Cardiac muscle cell (in vitro differentiated cells and primary cell): ENCODE measurements at regions not wholly inside any gene's neighbourhood (a gene's known extent, or its start where the extent isn't known, plus 50 kb on each side); places are given as distances from the start of the nearest gene placed in this dataset.
A peak's percentile ranks its signal among the peaks of the same experiment; 100 is the strongest.

ENCODE experiments used
- DNase-seq, 2 donors: peaks; one replicate each; pipeline versions ENCODE4 v3.0.0 to v3.0.0-alpha.2; 2010 to 2017; ENCODE audit warnings: low read depth in 1 of 2, low spot score in 1 of 2
- H3K27ac ChIP-seq: fragments of 200-600 bp; sonication (generic); 2 replicates; pipeline ENCODE4 v1.5.1; 2016
- H3K27me3 ChIP-seq: fragments of 200-600 bp; sonication (generic); 2 replicates; pipeline ENCODE4 v1.6.0; 2016; ENCODE audit warnings: control low read depth
- H3K36me3 ChIP-seq: fragments of 200-600 bp; sonication (generic); 2 replicates; pipeline ENCODE4 v1.5.1; 2016; ENCODE audit warnings: control low read depth
- H3K4me1 ChIP-seq: fragments of 200-600 bp; sonication (generic); 2 replicates; pipeline ENCODE4 v1.8.1; 2017; ENCODE audit warnings: low read depth, mild to moderate bottlenecking, mixed run types
- H3K4me3 ChIP-seq: fragments of 200-600 bp; sonication (generic); 2 replicates; pipeline ENCODE4 v1.5.1; 2016; ENCODE audit warnings: mild to moderate bottlenecking
- H3K9me3 ChIP-seq: fragments of 200-600 bp; sonication (generic); 2 replicates; pipeline ENCODE4 v1.5.1; 2017; ENCODE audit warnings: low read depth, mild to moderate bottlenecking, control low read depth
- TF ChIP-seq, protein P1 (sequence below): IDR thresholded peaks from 2 replicates; pipeline ENCODE4 v1.5.1; 2012; ENCODE audit warnings: low read depth, mild to moderate bottlenecking, low read length

DNA sequence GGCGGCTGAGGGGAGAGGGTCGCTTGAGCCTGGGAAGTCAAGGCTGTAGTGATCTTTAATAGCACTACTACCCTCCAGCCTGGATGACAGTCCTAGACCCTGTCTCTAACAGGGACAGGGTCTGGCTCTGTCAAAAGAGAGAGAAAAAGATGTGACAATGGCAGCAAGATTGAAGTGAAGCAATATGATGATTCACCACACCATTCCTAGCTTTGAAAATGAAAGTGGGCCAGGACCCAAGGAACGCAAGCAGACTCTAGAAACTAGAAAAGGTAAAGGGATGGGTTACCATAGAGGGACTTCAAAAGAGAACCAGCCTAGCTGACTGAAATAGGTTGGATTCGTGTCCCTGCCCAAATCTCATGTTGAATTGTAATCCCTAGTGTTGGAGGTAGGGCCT, 426.9 kb downstream of the HTR1B start:
- TF ChIP-seq, protein P1, sequence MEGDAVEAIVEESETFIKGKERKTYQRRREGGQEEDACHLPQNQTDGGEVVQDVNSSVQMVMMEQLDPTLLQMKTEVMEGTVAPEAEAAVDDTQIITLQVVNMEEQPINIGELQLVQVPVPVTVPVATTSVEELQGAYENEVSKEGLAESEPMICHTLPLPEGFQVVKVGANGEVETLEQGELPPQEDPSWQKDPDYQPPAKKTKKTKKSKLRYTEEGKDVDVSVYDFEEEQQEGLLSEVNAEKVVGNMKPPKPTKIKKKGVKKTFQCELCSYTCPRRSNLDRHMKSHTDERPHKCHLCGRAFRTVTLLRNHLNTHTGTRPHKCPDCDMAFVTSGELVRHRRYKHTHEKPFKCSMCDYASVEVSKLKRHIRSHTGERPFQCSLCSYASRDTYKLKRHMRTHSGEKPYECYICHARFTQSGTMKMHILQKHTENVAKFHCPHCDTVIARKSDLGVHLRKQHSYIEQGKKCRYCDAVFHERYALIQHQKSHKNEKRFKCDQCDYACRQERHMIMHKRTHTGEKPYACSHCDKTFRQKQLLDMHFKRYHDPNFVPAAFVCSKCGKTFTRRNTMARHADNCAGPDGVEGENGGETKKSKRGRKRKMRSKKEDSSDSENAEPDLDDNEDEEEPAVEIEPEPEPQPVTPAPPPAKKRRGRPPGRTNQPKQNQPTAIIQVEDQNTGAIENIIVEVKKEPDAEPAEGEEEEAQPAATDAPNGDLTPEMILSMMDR = no peak
- Histone ChIP-seq H3K4me3 (no peak overlapping the region), H3K4me1 (peaks cover 16% of the 10 kb centered on the region), H3K27ac (no peak overlapping the region), H3K27me3 (no peaks in the 10 kb centered on the region), H3K36me3 (no peaks in the 10 kb centered on the region), H3K9me3 (no peaks in the 10 kb centered on the region)
- DNase-seq = no peak

DNA sequence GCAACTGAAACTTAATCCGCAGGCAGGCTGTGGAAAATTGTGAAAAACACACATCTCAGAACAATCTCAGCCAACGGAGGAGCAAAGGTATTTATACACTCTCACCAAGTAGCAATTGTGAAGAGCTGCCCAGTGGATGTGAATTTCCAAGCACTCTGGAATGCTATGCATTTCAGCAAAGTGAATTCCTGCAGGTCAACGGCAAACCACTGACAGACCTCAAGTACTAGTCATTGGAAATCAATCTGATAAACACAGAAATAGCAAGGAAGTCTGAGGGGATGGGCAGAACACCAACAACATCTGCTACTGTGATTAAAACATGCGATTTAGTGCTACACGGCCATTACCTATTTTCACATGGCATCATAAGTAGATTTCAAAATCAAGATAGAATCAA, 429.1 kb downstream of the HTR1B start:
- Histone ChIP-seq H3K4me1 (peaks cover 16% of the 10 kb centered on the region), H3K4me3 (no peak overlapping the region), H3K27me3 (no peaks in the 10 kb centered on the region), H3K36me3 (no peaks in the 10 kb centered on the region), H3K9me3 (no peaks in the 10 kb centered on the region), H3K27ac (peak overlapping the region; percentile 95)
- DNase-seq = peak; percentile 84 to 92
- TF ChIP-seq, protein P1 = no peak

DNA sequence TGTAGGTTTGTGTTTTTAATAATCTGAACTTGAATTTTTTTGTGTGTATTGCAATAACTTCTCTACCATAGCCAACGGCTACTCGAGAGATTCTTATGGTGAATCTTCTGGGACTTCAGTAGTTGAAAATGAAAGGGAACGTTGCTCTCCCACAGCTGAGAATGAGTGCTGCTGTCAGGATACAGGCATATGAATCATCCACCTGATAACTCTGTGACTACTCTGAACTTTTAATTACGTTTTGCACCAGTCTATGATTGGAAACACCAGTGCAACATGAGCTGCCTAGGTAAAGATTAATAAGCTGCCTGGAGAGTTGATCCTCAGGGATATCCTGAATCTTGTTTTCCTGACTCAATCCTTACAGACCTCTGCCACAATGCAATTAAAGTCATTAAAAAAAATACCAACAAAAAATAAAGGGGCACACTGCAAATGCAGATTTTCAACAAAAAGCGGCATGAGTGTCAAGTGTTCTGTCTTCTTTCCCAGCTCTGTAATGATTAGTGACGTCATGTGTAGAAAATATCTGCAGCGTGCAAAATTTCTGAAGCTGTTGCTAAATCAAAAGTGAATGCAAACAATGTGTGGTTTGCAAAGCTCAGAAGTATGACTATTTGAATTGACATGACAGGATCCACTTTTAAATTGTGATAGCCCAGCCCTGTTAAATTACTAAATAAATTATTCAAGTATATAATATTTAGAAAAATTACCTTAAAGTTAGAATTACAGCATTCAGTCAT, 432.2 kb downstream of the HTR1B start:
- peak in 1 of 2 donors; percentile 35 for DNase-seq
- TF ChIP-seq, protein P1 = no peak
- no peaks in the 10 kb centered on the region for H3K9me3 ChIP-seq
- no peak overlapping the region for H3K27ac ChIP-seq
- peaks cover 16% of the 10 kb centered on the region for H3K4me1 ChIP-seq
- H3K4me3 ChIP-seq = no peak overlapping the region
- H3K36me3 ChIP-seq = no peaks in the 10 kb centered on the region
- H3K27me3 ChIP-seq = no peaks in the 10 kb centered on the region

DNA sequence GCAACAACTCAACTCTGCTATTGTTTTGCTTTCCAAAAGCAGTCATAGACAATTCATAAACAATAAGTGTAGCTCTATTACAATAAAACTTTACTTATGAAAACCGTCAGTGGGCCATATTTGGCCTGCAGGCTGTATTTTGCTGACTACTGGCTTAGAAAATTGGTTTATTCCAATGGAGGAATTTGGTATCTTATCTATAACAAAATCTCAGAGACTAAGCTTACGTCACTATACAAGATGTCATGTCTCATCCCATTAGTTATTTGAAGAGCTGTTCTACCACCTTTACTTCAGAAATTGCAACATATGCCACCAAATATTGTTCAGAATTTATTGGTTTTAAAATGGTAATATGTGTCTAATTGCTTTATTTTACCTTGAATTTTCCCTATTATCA, 436.9 kb downstream of the HTR1B start:
- H3K27ac ChIP-seq = no peak overlapping the region
- no peaks in the 10 kb centered on the region for H3K27me3 ChIP-seq
- peaks cover 5% of the 10 kb centered on the region for H3K4me1 ChIP-seq
- H3K4me3 ChIP-seq = no peak overlapping the region
- TF ChIP-seq, protein P1 = no peak
- no peak for DNase-seq
- H3K36me3 ChIP-seq = no peaks in the 10 kb centered on the region
- H3K9me3 ChIP-seq = no peaks in the 10 kb centered on the region

DNA sequence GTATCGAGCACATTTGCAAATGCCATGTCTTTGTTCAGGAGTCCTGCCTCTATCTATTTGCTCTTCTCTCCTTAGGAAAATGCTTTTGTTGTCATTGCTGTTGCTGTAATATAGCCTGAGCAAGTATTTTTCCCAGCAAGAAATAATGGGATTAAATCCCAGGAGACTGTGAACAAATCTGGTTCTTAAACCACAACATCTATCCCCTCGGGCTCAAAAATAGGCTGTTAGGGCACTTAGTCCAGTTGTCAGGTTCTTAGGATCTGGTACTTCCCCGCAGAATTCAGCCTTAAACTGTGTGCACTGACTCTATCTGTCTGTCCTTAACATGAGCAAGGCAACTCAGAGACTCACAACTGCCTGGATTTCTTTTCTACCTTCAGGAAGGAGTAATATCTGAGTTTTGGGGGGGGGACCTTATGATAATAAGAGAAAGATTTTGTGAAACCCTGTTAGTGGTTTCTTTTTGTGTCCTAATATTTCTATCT, 437.5 kb downstream of the HTR1B start:
- H3K4me3 ChIP-seq = no peak overlapping the region
- TF ChIP-seq, protein P1 = no peak
- peaks cover 5% of the 10 kb centered on the region for H3K4me1 ChIP-seq
- DNase-seq = peak in 1 of 2 donors; percentile 12
- H3K36me3 ChIP-seq = no peaks in the 10 kb centered on the region
- H3K27ac ChIP-seq = peak overlapping the region; percentile 29
- H3K27me3 ChIP-seq = no peaks in the 10 kb centered on the region
- no peaks in the 10 kb centered on the region for H3K9me3 ChIP-seq
